OCI-M2 (cell line): ENCODE measurements at regions not wholly inside any gene's neighbourhood (a gene's known extent, or its start where the extent isn't known, plus 50 kb on each side); places are given as distances from the start of the nearest gene placed in this dataset.

Experiments used
- DNase-seq: peaks from one replicate; lab custom pipeline; 2025; ENCODE audit not compliant: unreplicated experiment; lab: John Stamatoyannopoulos, UW

- no peak for DNase-seq
Observed at GRCh38 chr17:77426676-77427386, 286.1 kb downstream of the SEC14L1 start.

DNA sequence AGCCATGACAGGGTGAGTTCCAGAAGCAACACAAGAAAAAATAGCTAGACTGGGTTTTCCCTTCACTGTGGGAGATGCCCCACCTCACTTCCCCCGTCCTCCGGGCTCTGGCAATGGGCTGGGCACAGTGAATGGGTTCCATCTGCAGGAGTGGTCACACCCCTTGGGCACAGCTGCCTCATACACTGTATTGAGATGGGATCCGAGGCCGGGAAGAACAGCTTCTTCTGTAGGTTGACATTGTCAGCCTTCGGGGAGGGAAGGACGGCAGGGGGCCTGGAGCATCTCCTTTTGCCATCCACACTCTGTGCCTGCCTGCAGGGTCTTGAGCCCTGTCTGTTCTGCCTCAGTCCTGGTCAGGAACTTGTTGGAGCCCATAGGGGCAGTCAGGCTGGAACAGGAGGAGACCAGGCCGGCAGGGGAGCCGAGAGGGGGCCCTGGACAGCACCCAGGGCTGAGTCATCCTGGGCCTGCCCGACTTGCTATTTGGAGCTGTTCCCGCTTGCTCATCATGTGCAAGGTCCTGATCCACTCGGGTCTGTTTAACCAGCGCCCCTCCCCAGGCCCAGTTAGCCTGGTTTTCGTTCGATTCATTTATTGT lies 286.7 kb downstream of the SEC14L1 start:
- DNase-seq, result no peak

- no peak for DNase-seq
Observed at GRCh38 chr17:77428020-77428748, 287.4 kb downstream of the SEC14L1 start.

GRCh38 chr17:77428749-77429368 lies 288.1 kb downstream of the SEC14L1 start:
- DNase-seq, result no peak

GRCh38 chr17:77429369-77429968 lies 288.7 kb downstream of the SEC14L1 start:
- DNase-seq, result no peak

- no peak for DNase-seq
Observed at GRCh38 chr17:77429969-77430752, 289.4 kb downstream of the SEC14L1 start.

DNA sequence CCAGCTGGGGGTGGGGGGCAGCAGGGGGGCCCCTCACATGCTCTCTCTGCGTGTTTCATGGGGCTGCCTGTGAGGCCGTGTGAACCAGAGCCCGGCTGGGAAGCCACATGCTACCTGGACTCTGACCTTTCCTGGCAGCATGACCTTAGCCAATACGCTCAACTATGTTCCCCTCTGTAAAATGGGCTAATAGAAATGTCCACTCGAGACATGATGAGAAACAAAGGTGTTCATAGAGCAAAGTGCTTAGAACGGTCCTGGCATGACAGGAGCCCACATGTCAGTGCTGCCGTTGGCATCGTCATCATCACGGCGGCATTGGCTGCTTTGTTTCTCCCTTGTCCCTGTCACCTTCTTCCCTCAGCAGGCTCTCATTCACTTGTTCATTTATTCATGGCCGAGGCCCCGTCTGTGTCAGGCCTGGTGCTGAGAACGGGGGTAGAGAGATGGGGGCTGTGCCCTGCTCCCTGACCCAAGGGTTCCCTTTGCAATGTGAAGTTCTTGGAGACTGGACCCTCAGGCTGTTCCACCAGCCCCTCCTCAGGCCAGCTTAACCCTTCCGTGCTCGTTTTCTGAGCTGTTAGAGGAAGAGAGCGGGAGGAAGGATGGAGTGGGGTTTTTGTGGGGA lies 291.4 kb downstream of the SEC14L1 start:
- no peak for DNase-seq

- no peak for DNase-seq
Observed at GRCh38 chr17:77432742-77433141, 292.0 kb downstream of the SEC14L1 start.

DNA sequence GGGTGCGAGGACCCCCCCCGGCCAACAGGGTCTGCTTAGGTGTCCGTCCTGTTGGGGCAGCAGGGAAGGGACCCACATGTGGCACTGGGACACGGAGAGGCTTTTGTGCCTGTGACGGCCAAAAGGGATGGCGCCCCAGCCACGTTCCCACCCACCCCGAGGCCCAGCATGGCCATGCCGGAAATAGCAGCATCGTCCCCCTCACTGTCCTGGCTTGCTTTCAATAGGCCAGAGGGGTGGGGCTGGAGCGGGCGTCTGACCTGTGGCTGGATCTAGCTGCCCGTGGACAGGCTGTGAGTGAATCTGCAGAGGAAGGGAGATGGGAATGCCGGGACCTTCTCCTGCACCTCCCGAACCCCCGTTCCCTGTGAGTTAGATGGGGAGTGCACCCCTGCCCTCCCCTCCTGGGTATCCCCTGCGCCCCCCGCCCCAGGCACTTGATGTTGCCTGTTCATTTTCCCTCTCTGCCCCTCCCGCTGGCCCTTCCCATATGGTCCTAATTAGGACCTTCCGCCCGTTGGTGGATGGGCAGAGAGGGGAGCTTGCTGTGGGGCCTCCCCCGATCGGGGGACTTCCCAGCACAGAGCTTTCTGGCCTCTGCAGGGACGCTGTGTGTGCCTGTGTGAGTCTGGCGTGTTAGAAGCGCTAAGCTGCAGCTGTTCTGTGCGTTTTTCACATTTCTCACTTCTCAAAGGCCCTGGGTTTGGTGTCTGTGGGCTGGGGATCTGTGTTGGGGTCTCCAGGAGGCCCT lies 292.8 kb downstream of the SEC14L1 start:
- DNase-seq, result no peak

DNA sequence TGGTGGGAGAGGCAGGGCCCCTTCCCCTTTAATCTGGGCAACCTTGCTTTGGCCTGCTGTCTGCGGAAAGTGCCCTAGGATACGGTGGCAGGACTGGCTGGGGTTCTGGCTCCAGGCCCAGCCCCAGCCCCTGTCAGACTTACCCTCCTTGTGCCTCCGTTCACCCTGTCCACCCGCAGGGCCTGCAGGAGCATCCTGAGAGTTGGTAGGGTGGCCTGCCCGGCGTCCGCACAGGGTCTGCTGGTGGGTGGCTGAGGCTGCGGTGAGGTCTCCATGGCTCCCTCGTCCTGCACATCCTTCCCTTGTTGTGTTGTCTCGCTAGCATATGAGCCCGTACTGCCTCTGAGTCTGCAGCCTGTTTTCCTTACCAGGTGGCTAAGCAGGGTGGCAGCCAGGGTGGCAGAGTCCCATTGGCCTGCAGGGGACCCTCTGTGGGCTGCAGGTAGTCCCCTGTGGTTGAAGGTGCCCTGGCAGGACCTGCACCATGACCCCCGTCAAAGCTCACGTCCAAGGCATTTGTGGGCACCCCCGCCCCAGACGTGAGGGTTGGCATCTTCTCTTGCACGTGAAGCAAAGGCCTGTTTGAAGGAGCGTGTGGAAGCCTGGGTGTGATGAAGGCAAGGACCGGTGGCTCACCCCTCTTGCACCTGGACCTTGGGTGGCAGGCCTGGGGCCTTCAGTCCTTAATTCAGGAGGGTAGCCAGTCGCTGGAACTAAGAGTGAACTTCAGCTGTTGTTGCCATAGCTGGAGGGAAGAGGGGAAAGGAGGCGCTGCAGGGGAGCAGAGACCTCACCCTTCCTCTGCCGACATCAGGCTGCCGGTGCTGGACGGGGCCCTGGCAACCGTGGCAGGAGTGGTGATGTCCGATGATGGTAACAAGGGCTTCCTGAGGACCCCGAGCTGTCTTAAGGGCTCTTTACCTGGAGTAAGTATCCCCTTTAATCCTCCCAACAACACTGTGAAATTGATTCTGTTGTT lies 293.7 kb downstream of the SEC14L1 start:
- DNase-seq, result no peak

GRCh38 chr17:77435272-77436057 lies 294.7 kb downstream of the SEC14L1 start:
- no peak for DNase-seq

DNA sequence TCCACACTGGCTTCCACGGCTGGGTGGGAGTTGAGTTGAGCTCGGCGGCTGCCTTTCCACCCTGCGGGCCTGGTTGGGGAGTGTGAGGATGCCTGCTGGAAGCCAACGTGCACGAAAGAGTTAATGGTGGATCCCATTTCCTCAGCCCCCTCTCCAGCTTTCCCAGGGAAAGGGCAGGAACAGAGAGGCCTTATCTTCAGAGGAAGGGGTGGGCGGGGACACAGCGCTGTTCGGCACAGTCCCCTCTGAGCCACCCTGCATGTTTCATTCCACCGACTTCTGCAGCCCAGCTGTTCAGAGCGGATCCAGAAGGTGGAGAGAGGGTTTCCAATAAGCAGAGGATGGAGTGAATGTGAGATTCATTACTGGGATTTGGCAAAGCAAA lies 295.3 kb downstream of the SEC14L1 start:
- no peak for DNase-seq

GRCh38 chr17:77436481-77436880 lies 295.7 kb downstream of the SEC14L1 start:
- no peak for DNase-seq

DNA sequence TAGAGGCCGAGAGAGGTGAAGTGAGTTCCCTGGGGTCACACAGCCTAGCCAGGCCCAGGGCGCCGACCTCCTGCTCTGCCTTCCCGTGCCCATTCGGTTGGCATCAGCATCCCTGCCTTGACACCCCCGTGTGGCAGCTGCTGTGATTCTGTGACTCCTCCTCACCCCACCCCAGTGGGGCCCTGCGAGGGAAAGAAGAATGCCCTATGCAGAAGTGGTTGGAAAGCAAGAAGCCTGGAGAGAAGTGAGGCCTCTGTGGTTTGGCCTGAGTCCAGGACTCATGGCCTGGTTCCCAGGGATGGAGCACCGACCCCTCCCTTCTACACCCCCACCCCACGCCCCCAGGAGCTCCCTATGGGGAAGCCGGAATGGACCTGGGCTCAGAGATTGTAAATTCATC lies 296.2 kb downstream of the SEC14L1 start:
- DNase-seq, result no peak

GRCh38 chr17:77437747-77438146 lies 297.0 kb downstream of the SEC14L1 start:
- DNase-seq, result no peak

DNA sequence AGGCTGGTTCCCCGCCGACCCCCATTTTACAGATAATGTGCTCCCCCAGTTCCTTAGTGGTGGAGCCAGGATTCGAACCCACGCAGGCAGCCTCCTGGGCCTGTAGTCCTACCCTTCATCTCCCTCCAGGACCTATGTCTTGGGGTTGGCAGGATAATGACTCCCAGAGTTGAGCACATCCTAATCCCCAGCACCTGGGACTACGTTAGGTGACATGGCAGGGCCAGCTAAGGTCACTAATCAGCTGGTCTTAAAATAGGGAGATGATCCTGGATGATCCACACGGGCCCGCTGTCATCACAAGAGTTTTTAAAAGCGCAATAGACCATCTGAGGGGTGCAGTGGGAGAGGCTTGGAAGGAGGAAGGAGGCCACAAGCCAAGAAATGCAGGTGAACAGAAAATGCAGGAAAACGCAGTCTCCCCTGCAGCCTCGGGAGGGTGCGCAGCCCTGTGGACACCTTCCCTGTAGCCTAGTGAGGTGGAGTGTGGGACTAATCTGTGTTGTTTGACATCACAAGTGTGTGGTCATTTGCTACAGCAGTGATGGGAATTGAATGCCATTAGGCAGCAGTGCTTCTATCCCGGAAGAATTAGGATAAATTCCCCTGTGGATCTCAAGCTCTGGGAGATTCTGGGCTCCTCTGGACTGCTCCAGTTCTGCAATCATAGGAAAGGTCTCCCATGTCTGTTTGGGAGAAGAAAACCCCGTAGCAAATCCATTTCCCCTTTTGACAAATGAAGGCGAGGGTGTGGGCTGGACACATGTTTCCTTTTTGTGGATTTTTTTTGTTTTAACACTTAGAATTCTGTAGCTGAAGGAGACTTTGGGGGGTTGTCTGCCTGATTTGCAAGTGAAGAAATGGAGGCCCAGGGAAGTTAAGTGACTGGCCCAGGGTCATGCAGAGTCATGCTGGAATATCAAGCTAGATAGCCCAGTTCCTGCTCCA lies 297.7 kb downstream of the SEC14L1 start:
- no peak for DNase-seq
